K562 (cell line): ENCODE measurements at regions not wholly inside any gene's neighbourhood (a gene's known extent, or its start where the extent isn't known, plus 50 kb on each side); places are given as distances from the start of the nearest gene placed in this dataset.
"Not testable (repeated sequence)": the region's sequence is repeated elsewhere in the genome, so short reads cannot be mapped to it uniquely, and the experiment has no call there.

Experiments
- CBX8 ChIP-seq: fragments of 200-600 bp; sonication (generic); IDR thresholded peaks from 2 replicates; pipeline ENCODE4 v1.6.1; 2012; ENCODE audit warnings: borderline replicate concordance, mixed run types, low read depth, mild to moderate bottlenecking, moderate library complexity, mixed read lengths, low read length, control low read depth, inconsistent platforms; ENCODE audit not compliant: poor library complexity, severe bottlenecking; ENCODE audit errors: extremely low read depth
- CHD2 ChIP-seq: IDR thresholded peaks from 2 replicates; pipeline ENCODE4 v1.6.1; 2011; ENCODE audit warnings: low read depth, low read length
- EP300 ChIP-seq: IDR thresholded peaks from 2 replicates; pipeline ENCODE4 v1.6.1; 2012; ENCODE audit warnings: low read length, improper control_type of control experiment
- KDM1A ChIP-seq, 2 experiments: fragments of 450-650 bp; IDR thresholded peaks; 2 replicates each; pipeline ENCODE4 v1.6.1; 2016; ENCODE audit warnings: mild to moderate bottlenecking in 2 of 2
- NCOR1 ChIP-seq: fragments of 450-650 bp; IDR thresholded peaks from 2 replicates; pipeline ENCODE4 v1.6.1; 2016; ENCODE audit warnings: mild to moderate bottlenecking, moderate library complexity
- POLR2AphosphoS5 ChIP-seq: IDR thresholded peaks from 2 replicates; pipeline ENCODE4 v1.6.1; 2011; ENCODE audit warnings: mild to moderate bottlenecking, low read depth, low read length, moderate library complexity; ENCODE audit not compliant: control insufficient read depth, insufficient read depth
- YY1 ChIP-seq, 3 experiments: IDR thresholded peaks; 2 replicates each; pipeline ENCODE4 v1.6.1; 2011; ENCODE audit warnings: low read length in 2 of 3, mild to moderate bottlenecking in 2 of 3, moderate library complexity in 2 of 3, borderline replicate concordance in 1 of 3, control low read depth in 1 of 3, low read depth in 1 of 3; ENCODE audit not compliant: insufficient read depth in 3 of 3, insufficient replicate concordance in 2 of 3, control insufficient read depth in 1 of 3, insufficient read length in 1 of 3; ENCODE audit errors: extremely low read depth in 1 of 3

GRCh38 chr20:48500900-48501299 is 326.9 kb downstream of the PREX1 start:
- not testable (repeated sequence) for TF ChIP-seq EP300; POLR2AphosphoS5; CHD2; YY1 (IDR thresholded peaks at IDR 0.05; ENCODE audit: borderline replicate concordance in 1 of 3, control insufficient read depth in 1 of 3, extremely low read depth in 1 of 3, insufficient read depth in 3 of 3, insufficient read length in 1 of 3, insufficient replicate concordance in 2 of 3, low read depth in 1 of 3, low read length in 2 of 3); KDM1A (IDR thresholded peaks at IDR 0.05); NCOR1; CBX8
